NT2/D1 (cell line): ENCODE measurements at regions not wholly inside any gene's neighbourhood (a gene's known extent, or its start where the extent isn't known, plus 50 kb on each side); places are given as distances from the start of the nearest gene placed in this dataset.

Experiments
- SUZ12 ChIP-seq: IDR thresholded peaks from 2 replicates; pipeline ENCODE4 v1.6.1; 2011; ENCODE audit not compliant: insufficient read length, insufficient read depth; ENCODE audit errors: extremely low read depth
- YY1 ChIP-seq: IDR thresholded peaks from 2 replicates; pipeline ENCODE4 v1.6.1; 2011; ENCODE audit not compliant: insufficient read length, insufficient read depth
- ZNF274 ChIP-seq: IDR thresholded peaks from 2 replicates; pipeline ENCODE4 v1.6.1; 2011; ENCODE audit warnings: mild to moderate bottlenecking, low read depth, low read length

DNA sequence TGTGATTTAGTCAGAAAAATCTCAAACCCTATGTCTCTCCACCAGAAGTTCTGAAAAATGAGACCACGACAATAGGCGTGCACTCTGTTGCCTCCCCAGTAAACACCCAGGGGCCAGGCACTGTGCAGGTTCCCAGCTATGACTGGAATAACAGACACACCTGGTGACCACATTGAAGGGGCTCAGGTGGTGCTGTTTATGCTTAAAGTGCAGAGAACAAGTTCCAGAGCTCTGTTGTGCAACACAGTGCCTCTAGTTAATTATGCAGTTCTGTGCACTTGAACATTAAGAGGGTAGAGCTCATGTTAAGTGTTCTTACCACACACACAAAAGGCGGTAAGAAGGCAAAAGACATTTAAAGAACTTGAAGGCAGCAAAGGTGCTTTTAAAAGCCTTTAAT lies 52.6 kb upstream of the AFF3 start:
- TF ChIP-seq ZNF274 (no peak), SUZ12 (no peak), YY1 (no peak)
